ENCODE measurements at regions not wholly inside any gene's neighbourhood (a gene's known extent, or its start where the extent isn't known, plus 50 kb on each side); places are given as distances from the start of the nearest gene placed in this dataset.

- TF ChIP-seq ZNF449 (tag by site-specific recombination; IDR thresholded peaks at IDR 0.05) (no peak), RBAK (tag by site-specific recombination; IDR thresholded peaks at IDR 0.05) (no peak), ZNF48 (tag by site-specific recombination; IDR thresholded peaks at IDR 0.05) (no peak), ZNF175 (tag by site-specific recombination; IDR thresholded peaks at IDR 0.05) (no peak), ZNF626 (tag by site-specific recombination; IDR thresholded peaks at IDR 0.05) (no peak), ZBTB7A (tag by site-specific recombination; IDR thresholded peaks at IDR 0.05; ENCODE audit: low read depth) (no peak), ZNF350 (tag by site-specific recombination; IDR thresholded peaks at IDR 0.05) (no peak), ZNF19 (tag by site-specific recombination; IDR thresholded peaks at IDR 0.05; ENCODE audit: low read depth) (no peak), ZNF341 (tag by site-specific recombination; IDR thresholded peaks at IDR 0.05; ENCODE audit: low read depth) (no peak)
- TF ChIP-seq, protein P1, sequence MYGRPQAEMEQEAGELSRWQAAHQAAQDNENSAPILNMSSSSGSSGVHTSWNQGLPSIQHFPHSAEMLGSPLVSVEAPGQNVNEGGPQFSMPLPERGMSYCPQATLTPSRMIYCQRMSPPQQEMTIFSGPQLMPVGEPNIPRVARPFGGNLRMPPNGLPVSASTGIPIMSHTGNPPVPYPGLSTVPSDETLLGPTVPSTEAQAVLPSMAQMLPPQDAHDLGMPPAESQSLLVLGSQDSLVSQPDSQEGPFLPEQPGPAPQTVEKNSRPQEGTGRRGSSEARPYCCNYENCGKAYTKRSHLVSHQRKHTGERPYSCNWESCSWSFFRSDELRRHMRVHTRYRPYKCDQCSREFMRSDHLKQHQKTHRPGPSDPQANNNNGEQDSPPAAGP (tag by site-specific recombination; IDR thresholded peaks at IDR 0.05) = no peak
Measured at GRCh38 chr21:15363921-15364320, 299.1 kb upstream of the NRIP1 start (continued).

DNA sequence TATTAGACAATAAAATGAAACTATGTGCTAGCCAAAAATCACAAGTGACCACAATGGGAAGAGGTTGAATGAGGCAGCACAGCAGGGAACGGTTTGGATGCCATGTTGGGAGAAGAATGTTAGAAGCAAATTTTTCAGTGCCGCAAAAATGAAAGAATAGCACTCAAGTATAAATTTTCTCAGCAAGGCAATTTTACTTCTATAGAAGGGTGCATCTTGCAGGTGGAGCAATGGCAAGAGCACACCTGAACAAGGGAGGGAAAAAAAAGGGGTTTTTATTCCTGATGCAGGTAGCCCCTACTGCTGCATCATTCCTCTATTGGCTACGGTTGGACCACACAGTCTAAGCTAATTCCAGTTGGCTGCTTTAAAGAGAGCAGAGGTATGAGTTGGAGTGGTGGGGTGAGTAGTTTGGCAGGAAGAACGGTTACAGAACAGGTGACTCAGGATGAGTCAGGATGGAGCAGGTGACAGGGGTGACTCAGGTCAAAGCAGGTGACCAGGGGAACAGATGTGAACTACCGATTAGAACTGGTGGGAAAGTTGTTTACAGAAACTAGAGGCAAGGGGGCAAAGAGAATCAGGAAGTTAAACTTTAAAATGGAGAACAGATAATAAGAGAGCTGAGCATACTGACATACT lies 301.1 kb upstream of the NRIP1 start:
- Histone ChIP-seq H3K9me3 (ENCODE audit: control insufficient read depth, insufficient read depth, low read depth, low read length) (no peaks in the 10 kb centered on the region), H3K4me3 (ENCODE audit: low read depth, low read length) (no peak overlapping the region), H3K27ac (ENCODE audit: extremely low read depth, low read depth, low read length) (no peak overlapping the region), H3K4me1 (ENCODE audit: control insufficient read depth, insufficient read depth, low read length) (no peaks in the 10 kb centered on the region), H3K36me3 (ENCODE audit: control insufficient read depth in 2 of 2, insufficient read depth in 1 of 2, low read length in 2 of 2) (no peaks in the 10 kb centered on the region)
- CTCF ChIA-PET = no interaction called here
- TF ChIP-seq ZNF391 (tag by site-specific recombination; IDR thresholded peaks at IDR 0.05; ENCODE audit: borderline replicate concordance, low read depth) (no peak), SETDB1 (IDR thresholded peaks at IDR 0.05; ENCODE audit: insufficient read length, low read length) (peak; percentile 84)
- POLR2A ChIA-PET = no interaction called here

DNA sequence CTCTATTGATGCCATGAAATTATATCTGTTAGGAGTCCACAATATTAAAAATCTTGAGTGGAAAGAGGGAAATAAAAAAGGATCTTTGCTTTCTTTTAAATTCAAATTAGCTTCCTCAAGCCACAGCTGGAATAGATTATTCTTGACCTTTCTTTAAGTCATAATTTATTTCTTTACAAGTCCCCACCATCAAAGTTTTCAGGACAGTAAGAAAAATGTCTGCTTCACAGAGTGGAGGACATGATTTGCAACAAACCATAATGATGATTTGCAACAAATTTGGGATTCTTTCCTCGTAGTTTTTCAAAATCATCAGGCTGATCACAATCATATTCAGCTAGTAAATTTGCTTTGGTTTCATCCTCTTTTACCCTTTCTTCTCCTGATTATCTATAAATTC lies 301.8 kb upstream of the NRIP1 start:
- no peak for TF ChIP-seq ZNF394 (tag by site-specific recombination; IDR thresholded peaks at IDR 0.05; ENCODE audit: borderline replicate concordance)
- TF ChIP-seq MZF1 (tag by site-specific recombination; IDR thresholded peaks at IDR 0.05; ENCODE audit: borderline replicate concordance) = no peak
- no peak for TF ChIP-seq ZNF747 (tag by site-specific recombination; IDR thresholded peaks at IDR 0.05)
- no peak for TF ChIP-seq ZNF707 (tag by site-specific recombination; IDR thresholded peaks at IDR 0.05)
- no peak for TF ChIP-seq TRIM28 (IDR thresholded peaks at IDR 0.05; ENCODE audit: borderline replicate concordance, low read length)
- TF ChIP-seq ZFP3 (tag by site-specific recombination; IDR thresholded peaks at IDR 0.05; ENCODE audit: low read depth) = no peak
- H3K36me3 ChIP-seq (ENCODE audit: control insufficient read depth in 2 of 2, insufficient read depth in 1 of 2, low read length in 2 of 2) = no peaks in the 10 kb centered on the region
- no peaks in the 10 kb centered on the region for H3K9me3 ChIP-seq (ENCODE audit: control insufficient read depth, insufficient read depth, low read depth, low read length)
- H3K4me1 ChIP-seq (ENCODE audit: control insufficient read depth, insufficient read depth, low read length) = no peaks in the 10 kb centered on the region
- ChIA-PET CTCF (interaction anchor here (0.6 kb wide), 1 partner anchor 11 kb away, joined by 3 read pairs; no protein-coding TSS in a partner anchor), POLR2A (no interaction called here)
- H3K4me3 ChIP-seq (ENCODE audit: low read depth, low read length) = no peak overlapping the region
- no peak overlapping the region for H3K27ac ChIP-seq (ENCODE audit: extremely low read depth, low read depth, low read length)

- CTCF ChIA-PET = interaction anchor here (0.6 kb wide), 1 partner anchor 11 kb away, joined by 3 read pairs; no protein-coding TSS in a partner anchor
- Histone ChIP-seq H3K36me3 (ENCODE audit: control insufficient read depth in 2 of 2, insufficient read depth in 1 of 2, low read length in 2 of 2) (no peaks in the 10 kb centered on the region), H3K27ac (ENCODE audit: extremely low read depth, low read depth, low read length) (no peak overlapping the region), H3K4me3 (ENCODE audit: low read depth, low read length) (no peak overlapping the region), H3K9me3 (ENCODE audit: control insufficient read depth, insufficient read depth, low read depth, low read length) (no peaks in the 10 kb centered on the region), H3K4me1 (ENCODE audit: control insufficient read depth, insufficient read depth, low read length) (no peaks in the 10 kb centered on the region)
- POLR2A ChIA-PET = no interaction called here
- TF ChIP-seq OVOL3 (tag by site-specific recombination; IDR thresholded peaks at IDR 0.05) = no peak
- TF ChIP-seq ZNF426 (tag by site-specific recombination; IDR thresholded peaks at IDR 0.05) = no peak
- no peak for TF ChIP-seq ZNF529 (tag by site-specific recombination; IDR thresholded peaks at IDR 0.05; ENCODE audit: insufficient replicate concordance)
Measured at GRCh38 chr21:15367061-15367626, 302.3 kb upstream of the NRIP1 start.

Measured in HEK293 (cell line).